ENCODE measurements at regions not wholly inside any gene's neighbourhood (a gene's known extent, or its start where the extent isn't known, plus 50 kb on each side); places are given as distances from the start of the nearest gene placed in this dataset.

GRCh38 chr2:145076085-145076484, 556.2 kb upstream of the ZEB2 start:
- no peak for DNase-seq

GRCh38 chr2:145075454-145076062, 555.6 kb upstream of the ZEB2 start:
- DNase-seq: no peak

- no peak for DNase-seq
Measured at GRCh38 chr2:145070703-145071102, 550.8 kb upstream of the ZEB2 start.

- DNase-seq: no peak
Measured at GRCh38 chr2:145068509-145068908, 548.6 kb upstream of the ZEB2 start.

- DNase-seq: no peak
Measured at GRCh38 chr2:145067549-145068030, 547.7 kb upstream of the ZEB2 start.

GRCh38 chr2:145066856-145067548, 547.1 kb upstream of the ZEB2 start:
- no peak for DNase-seq

- no peak for DNase-seq
Measured at GRCh38 chr2:145066151-145066661, 546.3 kb upstream of the ZEB2 start.

GRCh38 chr2:145065342-145065741, 545.4 kb upstream of the ZEB2 start:
- DNase-seq: no peak

- DNase-seq: no peak
Measured at GRCh38 chr2:145064511-145064910, 544.6 kb upstream of the ZEB2 start.

GRCh38 chr2:145060876-145061275, 541.0 kb upstream of the ZEB2 start:
- no peak for DNase-seq

GRCh38 chr2:145059914-145060313, 540.0 kb upstream of the ZEB2 start:
- DNase-seq: no peak

GRCh38 chr2:145059343-145059742, 539.4 kb upstream of the ZEB2 start:
- no peak for DNase-seq

- no peak for DNase-seq
Measured at GRCh38 chr2:145058457-145058856, 538.5 kb upstream of the ZEB2 start.

GRCh38 chr2:145055651-145056050, 535.7 kb upstream of the ZEB2 start:
- DNase-seq: no peak

GRCh38 chr2:145050134-145050533, 530.2 kb upstream of the ZEB2 start:
- DNase-seq: no peak

- DNase-seq: no peak
Measured at GRCh38 chr2:145049475-145049874, 529.6 kb upstream of the ZEB2 start.

- no peak for DNase-seq
Measured at GRCh38 chr2:145047554-145047953, 527.6 kb upstream of the ZEB2 start.

GRCh38 chr2:145044491-145044890, 524.6 kb upstream of the ZEB2 start:
- no peak for DNase-seq

GRCh38 chr2:145043399-145043834, 523.5 kb upstream of the ZEB2 start:
- DNase-seq: no peak

- DNase-seq: no peak
Measured at GRCh38 chr2:145041706-145042105, 521.8 kb upstream of the ZEB2 start.

GRCh38 chr2:145040433-145040832, 520.5 kb upstream of the ZEB2 start:
- DNase-seq: no peak

GRCh38 chr2:145038041-145038525, 518.2 kb upstream of the ZEB2 start:
- no peak for DNase-seq

- no peak for DNase-seq
Measured at GRCh38 chr2:145036421-145037011, 516.6 kb upstream of the ZEB2 start.

- DNase-seq: no peak
Measured at GRCh38 chr2:145034511-145034910, 514.6 kb upstream of the ZEB2 start.
